Osteoblast (primary cell): ENCODE measurements at regions not wholly inside any gene's neighbourhood (a gene's known extent, or its start where the extent isn't known, plus 50 kb on each side); places are given as distances from the start of the nearest gene placed in this dataset.

Experiments used
- DNase-seq: peaks from one replicate; pipeline ENCODE4 v3.0.0; 2011; ENCODE audit warnings: low spot score, mixed read lengths; ENCODE audit not compliant: insufficient read length; ENCODE audit errors: missing footprints
- H2AFZ ChIP-seq: 2 replicates; pipeline ENCODE4 v1.6.0; 2011; ENCODE audit warnings: mild to moderate bottlenecking, low read length
- H3K27ac ChIP-seq: 2 replicates; pipeline ENCODE4 v1.5.1; 2011; ENCODE audit warnings: mild to moderate bottlenecking, low read depth, low read length, moderate library complexity
- H3K27me3 ChIP-seq: 2 replicates; pipeline ENCODE4 v1.6.0; 2012; ENCODE audit warnings: mild to moderate bottlenecking, control low read depth, inconsistent platforms, low read length, moderate library complexity; ENCODE audit not compliant: insufficient read depth
- H3K36me3 ChIP-seq: 2 replicates; pipeline ENCODE4 v1.5.1; 2011; ENCODE audit warnings: mild to moderate bottlenecking, low read length, control low read depth, moderate library complexity; ENCODE audit not compliant: insufficient read depth
- H3K4me1 ChIP-seq: 2 replicates; pipeline ENCODE4 v1.5.1; 2011; ENCODE audit warnings: mild to moderate bottlenecking, low read length, control low read depth, moderate library complexity; ENCODE audit not compliant: insufficient read depth
- H3K4me2 ChIP-seq: 2 replicates; pipeline ENCODE4 v1.6.0; 2011; ENCODE audit warnings: mild to moderate bottlenecking, low read length; ENCODE audit not compliant: insufficient read depth
- H3K4me3 ChIP-seq: fragments of 200-600 bp; sonication (generic); 3 replicates; pipeline ENCODE4 v1.5.1; 2012; ENCODE audit warnings: mild to moderate bottlenecking, low read length, inconsistent platforms; ENCODE audit not compliant: insufficient read depth
- H3K79me2 ChIP-seq: 2 replicates; pipeline ENCODE4 v1.6.0; 2012; ENCODE audit warnings: mild to moderate bottlenecking, low read length, control low read depth, inconsistent platforms; ENCODE audit not compliant: insufficient read depth
- H3K9me3 ChIP-seq: 2 replicates; pipeline ENCODE4 v1.5.1; 2011; ENCODE audit warnings: low read depth, low read length, control low read depth
- H4K20me1 ChIP-seq: 2 replicates; pipeline ENCODE4 v1.6.0; 2012; ENCODE audit warnings: mild to moderate bottlenecking, low read length, control low read depth; ENCODE audit not compliant: insufficient read depth
- TF ChIP-seq, protein P1 (sequence below): IDR thresholded peaks from 2 replicates; pipeline ENCODE4 v1.5.1; 2011; ENCODE audit warnings: mild to moderate bottlenecking, low read depth, low read length, moderate library complexity; ENCODE audit errors: extremely low read depth

DNA sequence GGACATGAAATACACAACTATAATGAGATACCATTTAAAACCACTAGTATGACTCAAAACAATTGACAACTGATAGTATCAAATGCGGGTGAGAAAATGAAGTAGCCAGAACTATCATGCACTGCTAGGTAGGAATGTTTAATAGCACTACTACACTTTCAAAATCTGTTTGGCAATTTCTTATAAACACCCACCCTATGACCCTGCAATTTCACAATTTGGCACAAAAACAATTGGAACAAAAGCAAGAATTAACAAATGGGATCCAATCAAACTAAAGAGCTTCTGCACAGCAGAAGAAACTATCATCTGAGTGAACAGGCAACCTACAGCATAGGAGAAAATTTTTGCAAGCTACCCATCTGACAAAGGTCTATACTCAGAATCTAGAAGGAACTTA lies 431.2 kb upstream of the GYPC start:
- DNase-seq, result no peak
- H3K79me2 ChIP-seq, result no peaks in the 10 kb centered on the region
- H2AFZ ChIP-seq, result no peak overlapping the region
- H4K20me1 ChIP-seq, result no peaks in the 10 kb centered on the region
- no peaks in the 10 kb centered on the region for H3K27me3 ChIP-seq
- no peak overlapping the region for H3K27ac ChIP-seq
- no peak overlapping the region for H3K4me2 ChIP-seq
- no peaks in the 10 kb centered on the region for H3K9me3 ChIP-seq
- no peak overlapping the region for H3K4me3 ChIP-seq
- H3K36me3 ChIP-seq, result no peaks in the 10 kb centered on the region
- TF ChIP-seq, protein P1, sequence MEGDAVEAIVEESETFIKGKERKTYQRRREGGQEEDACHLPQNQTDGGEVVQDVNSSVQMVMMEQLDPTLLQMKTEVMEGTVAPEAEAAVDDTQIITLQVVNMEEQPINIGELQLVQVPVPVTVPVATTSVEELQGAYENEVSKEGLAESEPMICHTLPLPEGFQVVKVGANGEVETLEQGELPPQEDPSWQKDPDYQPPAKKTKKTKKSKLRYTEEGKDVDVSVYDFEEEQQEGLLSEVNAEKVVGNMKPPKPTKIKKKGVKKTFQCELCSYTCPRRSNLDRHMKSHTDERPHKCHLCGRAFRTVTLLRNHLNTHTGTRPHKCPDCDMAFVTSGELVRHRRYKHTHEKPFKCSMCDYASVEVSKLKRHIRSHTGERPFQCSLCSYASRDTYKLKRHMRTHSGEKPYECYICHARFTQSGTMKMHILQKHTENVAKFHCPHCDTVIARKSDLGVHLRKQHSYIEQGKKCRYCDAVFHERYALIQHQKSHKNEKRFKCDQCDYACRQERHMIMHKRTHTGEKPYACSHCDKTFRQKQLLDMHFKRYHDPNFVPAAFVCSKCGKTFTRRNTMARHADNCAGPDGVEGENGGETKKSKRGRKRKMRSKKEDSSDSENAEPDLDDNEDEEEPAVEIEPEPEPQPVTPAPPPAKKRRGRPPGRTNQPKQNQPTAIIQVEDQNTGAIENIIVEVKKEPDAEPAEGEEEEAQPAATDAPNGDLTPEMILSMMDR, result no peak
- H3K4me1 ChIP-seq, result no peaks in the 10 kb centered on the region

- H3K27me3 ChIP-seq, result no peaks in the 10 kb centered on the region
- peaks cover 1% of the 10 kb centered on the region for H3K9me3 ChIP-seq
- H3K4me2 ChIP-seq, result no peak overlapping the region
- no peak overlapping the region for H2AFZ ChIP-seq
- TF ChIP-seq, protein P1, result no peak
- no peaks in the 10 kb centered on the region for H3K4me1 ChIP-seq
- no peaks in the 10 kb centered on the region for H3K79me2 ChIP-seq
- no peak overlapping the region for H3K4me3 ChIP-seq
- no peak for DNase-seq
- no peaks in the 10 kb centered on the region for H3K36me3 ChIP-seq
- H4K20me1 ChIP-seq, result no peaks in the 10 kb centered on the region
- H3K27ac ChIP-seq, result no peak overlapping the region
Observed at GRCh38 chr2:126227250-126227649, 428.7 kb upstream of the GYPC start.

GRCh38 chr2:126228531-126228930 lies 427.4 kb upstream of the GYPC start:
- Histone ChIP-seq H3K4me1 (no peaks in the 10 kb centered on the region), H3K27ac (no peak overlapping the region), H3K4me2 (no peak overlapping the region), H2AFZ (no peak overlapping the region), H3K9me3 (peaks cover 3% of the 10 kb centered on the region), H3K4me3 (no peak overlapping the region), H4K20me1 (no peaks in the 10 kb centered on the region), H3K36me3 (no peaks in the 10 kb centered on the region), H3K79me2 (no peaks in the 10 kb centered on the region), H3K27me3 (no peaks in the 10 kb centered on the region)
- TF ChIP-seq, protein P1, result no peak
- no peak for DNase-seq

GRCh38 chr2:126238251-126238650 lies 417.7 kb upstream of the GYPC start:
- Histone ChIP-seq H3K4me1 (no peaks in the 10 kb centered on the region), H3K4me3 (no peak overlapping the region), H3K9me3 (no peaks in the 10 kb centered on the region), H3K27me3 (no peaks in the 10 kb centered on the region), H3K36me3 (no peaks in the 10 kb centered on the region), H4K20me1 (no peaks in the 10 kb centered on the region), H3K79me2 (no peaks in the 10 kb centered on the region), H3K4me2 (no peak overlapping the region), H3K27ac (no peak overlapping the region), H2AFZ (no peak overlapping the region)
- no peak for DNase-seq
- TF ChIP-seq, protein P1, result no peak
